Ovary (tissue), 7 donors: ENCODE measurements at regions not wholly inside any gene's neighbourhood (a gene's known extent, or its start where the extent isn't known, plus 50 kb on each side); places are given as distances from the start of the nearest gene placed in this dataset.

Experiments
- DNase-seq, 5 donors: peaks; one replicate each; pipeline ENCODE4 v3.0.0-alpha.2; 2019 to 2020
- H3K27ac ChIP-seq, 2 donors: fragments of 200-600 bp; one replicate each; pipeline versions ENCODE4 v1.5.1 to v1.8.0; 2019 to 2022
- H3K27me3 ChIP-seq: fragments of 200-600 bp; one replicate; pipeline ENCODE4 v1.8.0; 2022
- H3K36me3 ChIP-seq: fragments of 200-600 bp; sonication (generic); one replicate; pipeline ENCODE4 v1.5.1; 2019
- H3K4me1 ChIP-seq: one replicate; pipeline ENCODE4 v1.8.1; 2013; ENCODE audit warnings: mild to moderate bottlenecking, moderate library complexity; ENCODE audit not compliant: insufficient read depth
- H3K4me3 ChIP-seq: fragments of 200-600 bp; sonication (generic); one replicate; pipeline ENCODE4 v1.5.1; 2017
- H3K9me3 ChIP-seq, 2 donors: fragments of 200-600 bp in 1 of 2; sonication (generic) in 1 of 2; one replicate each; pipeline versions ENCODE4 v1.5.1 to v1.8.1; 2013 to 2019; ENCODE audit warnings: mild to moderate bottlenecking in 1 of 2, moderate library complexity in 1 of 2
- EP300 ChIP-seq: sonication (generic); formaldehyde crosslinking; IDR thresholded peaks from one replicate; pipeline ENCODE4 v1.6.1; 2017; ENCODE audit warnings: antibody characterized with exemption
- POLR2A ChIP-seq: fragments of 450-650 bp; IDR thresholded peaks from one replicate; pipeline ENCODE4 v1.6.1; 2017; ENCODE audit warnings: antibody characterized with exemption, mild to moderate bottlenecking, moderate library complexity
- WGBS, 3 donors: extraction: QIAGEN DNeasy Blood & Tissue Kit in 1 of 3; methylation state at CpG; one replicate each; pipeline versions ENCODE4 v1.1.5 to v1.1.7; 2013 to 2017; 5-methylcytosine and 5-hydroxymethylcytosine counted together
- intact Hi-C, 4 donors: fragments of 100-400 bp; cut with DNase I; formaldehyde crosslinking; loops; one replicate each; pipeline versions ENCODE4 v1.11.0 to v1.15.1; 2022 to 2023
- TF ChIP-seq, protein P1 (sequence below), 3 donors: fragments of 450-650 bp in 2 of 3; fragments of 200-600 bp in 1 of 3; IDR thresholded peaks; one replicate each; pipeline versions ENCODE4 v1.5.1 to v1.8.0; 2016 to 2022; ENCODE audit warnings: antibody characterized with exemption in 3 of 3, mild to moderate bottlenecking in 1 of 3
- donor health status: DM: no; HTN: no; CAD: no; lungs with moderate emphysema.
- donor health status: DM: no; HTN: no; CAD: no.
- donor health status: Bipolar disorder and iron deficiency.
- donor health status: DM: no; HTN: no; CAD: no.
- donor health status: DM: yes; HTN: yes; CAD: no.

DNA sequence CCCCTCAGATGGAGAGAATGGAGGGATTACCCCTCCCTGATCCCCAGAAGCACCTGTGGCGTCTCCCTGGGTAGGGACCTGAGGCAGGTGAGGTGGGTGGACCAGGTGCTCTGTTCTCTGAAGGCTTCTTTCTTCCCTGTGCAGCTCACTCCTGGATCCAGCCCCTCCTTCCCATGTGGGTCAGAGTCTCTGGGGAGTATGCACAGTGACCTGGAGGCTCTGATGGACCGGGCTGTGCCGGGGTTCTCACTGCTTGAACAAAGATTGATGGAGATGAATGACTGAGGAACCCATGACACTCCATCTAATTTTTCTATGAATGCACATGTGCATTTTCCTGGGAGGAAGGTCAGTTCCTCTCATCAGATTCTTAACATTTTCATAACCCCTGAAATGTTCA is 78.6 kb upstream of the SHANK2 start:
- intact Hi-C loops: no loop called here
- Histone ChIP-seq H3K27me3 (no peaks in the 10 kb centered on the region), H3K27ac (no peak overlapping the region), H3K9me3 (no peaks in the 10 kb centered on the region), H3K4me1 (no peaks in the 10 kb centered on the region), H3K36me3 (no peaks in the 10 kb centered on the region), H3K4me3 (no peak overlapping the region)
- WGBS, 3 donors: 92 to 96% (median 94%) methylated on average over 3 of the region's 3 CpGs
- TF ChIP-seq, protein P1, sequence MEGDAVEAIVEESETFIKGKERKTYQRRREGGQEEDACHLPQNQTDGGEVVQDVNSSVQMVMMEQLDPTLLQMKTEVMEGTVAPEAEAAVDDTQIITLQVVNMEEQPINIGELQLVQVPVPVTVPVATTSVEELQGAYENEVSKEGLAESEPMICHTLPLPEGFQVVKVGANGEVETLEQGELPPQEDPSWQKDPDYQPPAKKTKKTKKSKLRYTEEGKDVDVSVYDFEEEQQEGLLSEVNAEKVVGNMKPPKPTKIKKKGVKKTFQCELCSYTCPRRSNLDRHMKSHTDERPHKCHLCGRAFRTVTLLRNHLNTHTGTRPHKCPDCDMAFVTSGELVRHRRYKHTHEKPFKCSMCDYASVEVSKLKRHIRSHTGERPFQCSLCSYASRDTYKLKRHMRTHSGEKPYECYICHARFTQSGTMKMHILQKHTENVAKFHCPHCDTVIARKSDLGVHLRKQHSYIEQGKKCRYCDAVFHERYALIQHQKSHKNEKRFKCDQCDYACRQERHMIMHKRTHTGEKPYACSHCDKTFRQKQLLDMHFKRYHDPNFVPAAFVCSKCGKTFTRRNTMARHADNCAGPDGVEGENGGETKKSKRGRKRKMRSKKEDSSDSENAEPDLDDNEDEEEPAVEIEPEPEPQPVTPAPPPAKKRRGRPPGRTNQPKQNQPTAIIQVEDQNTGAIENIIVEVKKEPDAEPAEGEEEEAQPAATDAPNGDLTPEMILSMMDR (IDR thresholded peaks at IDR 0.05): no peak
- no peak for TF ChIP-seq POLR2A
- no peak for DNase-seq

DNA sequence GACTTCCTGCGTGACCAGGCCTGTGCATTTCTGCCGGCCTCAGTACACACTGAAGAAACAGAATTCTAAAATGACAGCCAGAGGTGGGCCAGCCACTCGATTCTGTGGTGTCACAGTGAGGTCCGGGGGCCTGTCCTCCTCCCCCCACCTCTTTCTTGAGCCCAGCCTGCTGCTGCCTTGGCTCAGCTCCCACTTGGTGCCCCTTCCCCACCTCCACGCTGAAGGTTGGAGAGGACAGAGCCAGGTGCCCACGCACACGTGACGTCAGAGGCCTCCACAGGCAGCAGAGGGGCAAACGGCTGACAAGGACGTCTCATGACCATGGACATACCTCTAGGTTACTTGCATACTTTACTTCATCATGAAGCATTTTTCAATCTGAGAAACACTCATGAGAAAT is 78.0 kb upstream of the SHANK2 start:
- intact Hi-C loops: no loop called here
- Histone ChIP-seq H3K36me3 (no peaks in the 10 kb centered on the region), H3K9me3 (no peaks in the 10 kb centered on the region), H3K27ac (no peak overlapping the region), H3K4me1 (no peaks in the 10 kb centered on the region), H3K27me3 (no peaks in the 10 kb centered on the region), H3K4me3 (no peak overlapping the region)
- TF ChIP-seq EP300 (no peak), POLR2A (no peak)
- TF ChIP-seq, protein P1 (IDR thresholded peaks at IDR 0.05): no peak
- 71 to 76% (median 74%) methylated on average over 10 of the region's 10 CpGs for WGBS, 3 donors
- DNase-seq: peak in 1 of 5 donors; percentile 13

DNA sequence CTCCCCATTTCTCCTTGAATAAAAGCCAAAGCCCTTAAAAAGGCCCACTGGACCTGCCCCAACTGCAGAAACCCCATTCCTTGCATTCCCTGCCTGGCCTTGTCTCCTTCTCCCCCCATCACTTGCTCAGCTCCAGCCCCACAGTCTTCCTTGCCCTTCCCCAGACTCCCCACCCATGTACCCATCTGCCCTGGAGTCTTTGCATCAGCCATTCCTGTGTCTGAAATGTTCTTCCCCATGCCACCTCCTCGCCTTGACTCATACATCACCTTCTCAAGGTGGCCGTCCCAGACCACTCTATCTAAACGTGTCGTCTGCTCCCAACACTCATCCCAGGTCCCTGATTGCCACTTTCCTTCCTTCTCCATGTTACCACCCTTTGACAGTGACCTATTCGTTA is 77.4 kb upstream of the SHANK2 start:
- intact Hi-C loops: no loop called here
- no peak overlapping the region for H3K4me3 ChIP-seq
- no peak for TF ChIP-seq POLR2A
- TF ChIP-seq, protein P1 (IDR thresholded peaks at IDR 0.05): no peak
- no peak for TF ChIP-seq EP300
- H3K9me3 ChIP-seq: no peaks in the 10 kb centered on the region
- no peaks in the 10 kb centered on the region for H3K36me3 ChIP-seq
- WGBS, 3 donors: 86 to 88% (median 87%) methylated on average over 5 of the region's 5 CpGs
- H3K27ac ChIP-seq: no peak overlapping the region
- no peaks in the 10 kb centered on the region for H3K27me3 ChIP-seq
- no peak for DNase-seq
- no peaks in the 10 kb centered on the region for H3K4me1 ChIP-seq

DNA sequence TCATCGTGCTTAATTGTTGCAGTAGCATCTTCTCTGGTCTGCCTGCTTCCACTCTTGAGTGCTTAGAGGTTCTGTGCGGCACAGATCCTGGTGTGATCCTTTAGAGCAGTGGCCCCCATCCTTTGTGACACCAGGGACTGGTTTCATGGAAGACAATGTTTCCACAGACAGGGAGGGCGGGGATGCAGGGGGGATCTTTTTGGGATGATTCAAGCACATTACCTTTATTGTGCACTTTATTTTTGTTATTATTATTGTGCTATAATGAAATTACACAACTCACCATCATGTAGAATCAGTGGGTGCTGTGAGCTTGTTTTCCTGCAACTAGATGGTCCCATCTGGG is 76.8 kb upstream of the SHANK2 start:
- Histone ChIP-seq H3K36me3 (no peaks in the 10 kb centered on the region), H3K27ac (no peak overlapping the region), H3K27me3 (no peaks in the 10 kb centered on the region), H3K4me1 (no peaks in the 10 kb centered on the region), H3K4me3 (no peak overlapping the region), H3K9me3 (no peaks in the 10 kb centered on the region)
- intact Hi-C loops: no loop called here
- DNase-seq: no peak
- TF ChIP-seq POLR2A: no peak
- no peak for TF ChIP-seq EP300
- TF ChIP-seq, protein P1 (IDR thresholded peaks at IDR 0.05): no peak
- 84 to 92% (median 87%) methylated on average over 3 of the region's 3 CpGs for WGBS, 3 donors
